Neuronal stem cell (in vitro differentiated cells): ENCODE measurements at regions not wholly inside any gene's neighbourhood (a gene's known extent, or its start where the extent isn't known, plus 50 kb on each side); places are given as distances from the start of the nearest gene placed in this dataset.

Experiments
- DNase-seq: peaks from one replicate; pipeline ENCODE4 v3.0.0-alpha.2; 2013; ENCODE audit warnings: low spot score
- H2AFZ ChIP-seq: one replicate; pipeline ENCODE4 v1.6.1; 2013; ENCODE audit warnings: mild to moderate bottlenecking, low read length, inconsistent platforms
- H2AK5ac ChIP-seq: 2 replicates; pipeline ENCODE4 v1.6.1; 2013; ENCODE audit warnings: low read depth, mild to moderate bottlenecking, inconsistent platforms, low read length, moderate library complexity, mixed read lengths
- H2BK120ac ChIP-seq: 2 replicates; pipeline ENCODE4 v1.6.1; 2013; ENCODE audit warnings: low read depth, mild to moderate bottlenecking, inconsistent platforms, low read length, moderate library complexity, mixed read lengths
- H2BK12ac ChIP-seq: one replicate; pipeline ENCODE4 v1.6.1; 2013; ENCODE audit warnings: low read length, inconsistent platforms
- H2BK15ac ChIP-seq: 2 replicates; pipeline ENCODE4 v1.6.1; 2013; ENCODE audit warnings: mild to moderate bottlenecking, low read length, inconsistent platforms, mixed read lengths
- H2BK5ac ChIP-seq: one replicate; pipeline ENCODE4 v1.6.1; 2013; ENCODE audit warnings: inconsistent platforms, mild to moderate bottlenecking, low read length, moderate library complexity
- H3K14ac ChIP-seq: one replicate; pipeline ENCODE4 v1.6.1; 2013; ENCODE audit warnings: low read length, inconsistent platforms
- H3K18ac ChIP-seq: 2 replicates; pipeline ENCODE4 v1.6.1; 2013; ENCODE audit warnings: low read length, inconsistent platforms
- H3K23ac ChIP-seq: 2 replicates; pipeline ENCODE4 v1.6.1; 2013; ENCODE audit warnings: low read depth, mild to moderate bottlenecking, mixed read lengths, low read length, inconsistent platforms; ENCODE audit not compliant: poor library complexity
- H3K27ac ChIP-seq: replicated peaks from 3 replicates; pipeline ENCODE4 v1.5.1; 2013; ENCODE audit warnings: low read length, inconsistent platforms
- H3K27me3 ChIP-seq, 3 experiments: 2 replicates each; pipeline ENCODE4 v1.6.1; 2013; ENCODE audit warnings: low read length in 3 of 3, mild to moderate bottlenecking in 2 of 3, inconsistent platforms in 1 of 3, low read depth in 1 of 3, mixed read lengths in 1 of 3, moderate library complexity in 1 of 3; ENCODE audit not compliant: control insufficient read depth in 3 of 3, insufficient read depth in 3 of 3
- H3K36me3 ChIP-seq, 2 donors: replicated peaks in 1 of 2; 2 replicates each; pipeline ENCODE4 v1.6.1; 2013; ENCODE audit warnings: low read length in 2 of 2; ENCODE audit not compliant: control insufficient read depth in 2 of 2, insufficient read depth in 2 of 2
- H3K4ac ChIP-seq: 2 replicates; pipeline ENCODE4 v1.6.1; 2013; ENCODE audit warnings: inconsistent platforms, mild to moderate bottlenecking, low read length, moderate library complexity
- H3K4me1 ChIP-seq, 2 donors: 1 replicate in 1 of 2; 2 replicates in 1 of 2; pipeline ENCODE4 v1.6.1; 2013; ENCODE audit warnings: low read length in 2 of 2, low read depth in 1 of 2; ENCODE audit not compliant: control insufficient read depth in 2 of 2, insufficient read depth in 1 of 2
- H3K4me2 ChIP-seq: one replicate; pipeline ENCODE4 v1.6.1; 2013; ENCODE audit warnings: mild to moderate bottlenecking, low read length, inconsistent platforms; ENCODE audit not compliant: insufficient read depth, poor library complexity, severe bottlenecking
- H3K4me3 ChIP-seq, 2 donors: 2 replicates each; pipeline ENCODE4 v1.5.1; 2013; ENCODE audit warnings: low read length in 2 of 2, mild to moderate bottlenecking in 2 of 2, inconsistent platforms in 1 of 2, moderate library complexity in 1 of 2
- H3K79me1 ChIP-seq: one replicate; pipeline ENCODE4 v1.6.1; 2013; ENCODE audit warnings: low read depth, mild to moderate bottlenecking, inconsistent platforms, low read length, moderate library complexity
- H3K9ac ChIP-seq: one replicate; pipeline ENCODE4 v1.6.1; 2013; ENCODE audit warnings: mild to moderate bottlenecking, low read depth, low read length, inconsistent platforms; ENCODE audit not compliant: poor library complexity
- H3K9me3 ChIP-seq, 2 donors: replicated peaks in 1 of 2; 2 replicates each; pipeline versions ENCODE3 to v1.6.1; 2013; ENCODE audit warnings: low read length in 2 of 2, mild to moderate bottlenecking in 2 of 2, inconsistent platforms in 1 of 2, low read depth in 1 of 2, mixed read lengths in 1 of 2, moderate library complexity in 1 of 2; ENCODE audit not compliant: control insufficient read depth in 2 of 2, insufficient read depth in 1 of 2
- H4K8ac ChIP-seq: one replicate; pipeline ENCODE4 v1.6.1; 2013; ENCODE audit warnings: low read depth, mild to moderate bottlenecking, inconsistent platforms, low read length, moderate library complexity
- H4K91ac ChIP-seq: one replicate; pipeline ENCODE4 v1.6.1; 2013; ENCODE audit warnings: low read length, low read depth, mild to moderate bottlenecking, inconsistent platforms; ENCODE audit not compliant: poor library complexity
- WGBS, 2 donors: extraction: QIAGEN DNeasy Blood & Tissue Kit; methylation state at CpG; one replicate each; pipeline ENCODE4 v1.1.7; 2013; ENCODE audit warnings: missing lambda C conversion rate in 2 of 2, mixed read lengths in 1 of 2; ENCODE audit not compliant: insufficient read length in 2 of 2, insufficient replicate concordance in 1 of 2; ENCODE audit errors: extremely low coverage in 2 of 2; 5-methylcytosine and 5-hydroxymethylcytosine counted together

GRCh38 chr15:98075441-98075840, 114.9 kb downstream of the ARRDC4 start:
- H3K9me3 ChIP-seq, result no peaks in the 10 kb centered on the region
- H3K36me3 ChIP-seq, result no peaks in the 10 kb centered on the region
- H3K23ac ChIP-seq, result no peak overlapping the region
- H2BK15ac ChIP-seq, result no peak overlapping the region
- H3K14ac ChIP-seq, result no peak overlapping the region
- peaks cover 0 to 3% of the 10 kb centered on the region in 2 donors for H3K4me1 ChIP-seq
- no peaks in the 10 kb centered on the region for H3K79me1 ChIP-seq
- no peak for DNase-seq
- H3K4ac ChIP-seq, result no peak overlapping the region
- no peak overlapping the region for H4K8ac ChIP-seq
- no peak overlapping the region for H3K4me2 ChIP-seq
- H3K9ac ChIP-seq, result no peak overlapping the region
- H2BK12ac ChIP-seq, result no peak overlapping the region
- H2AK5ac ChIP-seq, result no peak overlapping the region
- H3K18ac ChIP-seq, result no peak overlapping the region
- H2BK5ac ChIP-seq, result no peak overlapping the region
- no peak overlapping the region for H2AFZ ChIP-seq
- H2BK120ac ChIP-seq, result no peak overlapping the region
- H3K4me3 ChIP-seq, result no peak overlapping the region
- H3K27ac ChIP-seq, result no peak overlapping the region
- no peak overlapping the region for H4K91ac ChIP-seq
- H3K27me3 ChIP-seq, result no peaks in the 10 kb centered on the region

- Histone ChIP-seq H4K91ac (no peak overlapping the region), H2BK12ac (no peak overlapping the region), H3K23ac (no peak overlapping the region), H3K14ac (no peak overlapping the region), H2AFZ (peak overlapping the region; percentile 53), H3K4me3 (no peak overlapping the region), H2AK5ac (no peak overlapping the region), H3K79me1 (no peaks in the 10 kb centered on the region), H4K8ac (no peak overlapping the region), H3K4ac (no peak overlapping the region), H2BK15ac (no peak overlapping the region), H3K4me2 (no peak overlapping the region), H3K9me3 (no peaks in the 10 kb centered on the region), H3K27ac (no peak overlapping the region), H3K18ac (no peak overlapping the region), H2BK5ac (no peak overlapping the region), H3K27me3 (no peaks in the 10 kb centered on the region), H3K9ac (no peak overlapping the region), H2BK120ac (no peak overlapping the region), H3K36me3 (no peaks in the 10 kb centered on the region), H3K4me1 (peaks cover 0 to 3% of the 10 kb centered on the region in 2 donors)
- DNase-seq, result no peak
- WGBS, 2 donors, result no CpG with 5 or more reads among the region's 8 CpGs
Measured at GRCh38 chr15:98076021-98076816, 115.7 kb downstream of the ARRDC4 start.

GRCh38 chr15:98077186-98077585, 116.7 kb downstream of the ARRDC4 start:
- Histone ChIP-seq H2BK12ac (no peak overlapping the region), H4K91ac (no peak overlapping the region), H2AK5ac (no peak overlapping the region), H3K4me3 (no peak overlapping the region), H2AFZ (peak overlapping the region; percentile 53), H3K27ac (no peak overlapping the region), H3K4ac (no peak overlapping the region), H3K4me2 (no peak overlapping the region), H3K27me3 (no peaks in the 10 kb centered on the region), H2BK5ac (no peak overlapping the region), H3K4me1 (peaks cover 0 to 3% of the 10 kb centered on the region in 2 donors), H3K79me1 (no peaks in the 10 kb centered on the region), H3K9ac (no peak overlapping the region), H3K9me3 (no peaks in the 10 kb centered on the region), H3K18ac (peak overlapping the region; percentile 67), H3K23ac (no peak overlapping the region), H4K8ac (no peak overlapping the region), H3K14ac (no peak overlapping the region), H2BK15ac (no peak overlapping the region), H3K36me3 (no peaks in the 10 kb centered on the region), H2BK120ac (no peak overlapping the region)
- no peak for DNase-seq
- no CpG with 5 or more reads among the region's 8 CpGs for WGBS, 2 donors

GRCh38 chr15:98080791-98081190, 120.3 kb downstream of the ARRDC4 start:
- no peak overlapping the region for H2BK12ac ChIP-seq
- H3K79me1 ChIP-seq, result no peaks in the 10 kb centered on the region
- no peak overlapping the region for H4K91ac ChIP-seq
- H3K36me3 ChIP-seq, result no peaks in the 10 kb centered on the region
- H3K9ac ChIP-seq, result no peak overlapping the region
- H3K14ac ChIP-seq, result no peak overlapping the region
- no peaks in the 10 kb centered on the region for H3K27me3 ChIP-seq
- H3K9me3 ChIP-seq, result no peaks in the 10 kb centered on the region
- no peak overlapping the region for H4K8ac ChIP-seq
- no peak overlapping the region for H2AFZ ChIP-seq
- H3K27ac ChIP-seq, result no peak overlapping the region
- H2BK5ac ChIP-seq, result no peak overlapping the region
- H3K18ac ChIP-seq, result no peak overlapping the region
- no peak overlapping the region for H3K4ac ChIP-seq
- H2AK5ac ChIP-seq, result no peak overlapping the region
- peaks cover 0 to 3% of the 10 kb centered on the region in 2 donors for H3K4me1 ChIP-seq
- H3K4me3 ChIP-seq, result no peak overlapping the region
- no peak overlapping the region for H2BK15ac ChIP-seq
- no peak overlapping the region for H2BK120ac ChIP-seq
- DNase-seq, result no peak
- WGBS, 2 donors, result no CpG with 5 or more reads among the region's 2 CpGs
- no peak overlapping the region for H3K4me2 ChIP-seq
- H3K23ac ChIP-seq, result no peak overlapping the region
